CD1c-positive myeloid dendritic cell (primary cell): ENCODE measurements at regions not wholly inside any gene's neighbourhood (a gene's known extent, or its start where the extent isn't known, plus 50 kb on each side); places are given as distances from the start of the nearest gene placed in this dataset.
A peak's percentile ranks its signal among the peaks of the same experiment; 100 is the strongest.

Experiments
- DNase-seq: peaks from one replicate; pipeline ENCODE4 v3.0.0-alpha.2; 2016; ENCODE audit errors: extremely low spot score

GRCh38 chr9:84125046-84125445 is 144.4 kb downstream of the RMI1 start:
- no peak for DNase-seq

- DNase-seq: no peak
Observed at GRCh38 chr9:84129529-84129928, 148.9 kb downstream of the RMI1 start.

- DNase-seq: no peak
Observed at GRCh38 chr9:84136119-84136868, 155.7 kb downstream of the RMI1 start.

GRCh38 chr9:84137968-84138367 is 157.4 kb downstream of the RMI1 start:
- no peak for DNase-seq

- no peak for DNase-seq
Observed at GRCh38 chr9:84138541-84138940, 157.9 kb downstream of the RMI1 start.

- DNase-seq: peak; percentile 15
Observed at GRCh38 chr9:84139296-84140070, 158.9 kb downstream of the RMI1 start.

- peak; percentile 34 for DNase-seq
Observed at GRCh38 chr9:84140535-84141101, 160.0 kb downstream of the RMI1 start.

GRCh38 chr9:84141741-84142370 is 161.3 kb downstream of the RMI1 start:
- DNase-seq: no peak

- no peak for DNase-seq
Observed at GRCh38 chr9:84145031-84145430, 164.4 kb downstream of the RMI1 start.

GRCh38 chr9:84145780-84146179 is 165.2 kb downstream of the RMI1 start:
- no peak for DNase-seq

- DNase-seq: no peak
Observed at GRCh38 chr9:84146893-84147710, 166.5 kb downstream of the RMI1 start.

- DNase-seq: no peak
Observed at GRCh38 chr9:84151236-84151635, 170.6 kb downstream of the RMI1 start.

GRCh38 chr9:84151640-84152039 is 171.0 kb downstream of the RMI1 start:
- DNase-seq: no peak

GRCh38 chr9:84152204-84152603 is 171.6 kb downstream of the RMI1 start:
- DNase-seq: no peak

- no peak for DNase-seq
Observed at GRCh38 chr9:84153885-84154284, 173.3 kb downstream of the RMI1 start.

- no peak for DNase-seq
Observed at GRCh38 chr9:84154320-84154719, 173.7 kb downstream of the RMI1 start.

GRCh38 chr9:84163052-84163650 is 177.4 kb downstream of the SLC28A3 start:
- DNase-seq: no peak

GRCh38 chr9:84166891-84167290 is 173.7 kb downstream of the SLC28A3 start:
- no peak for DNase-seq

GRCh38 chr9:84169240-84169639 is 171.3 kb downstream of the SLC28A3 start:
- no peak for DNase-seq

GRCh38 chr9:84170521-84171141 is 169.9 kb downstream of the SLC28A3 start:
- no peak for DNase-seq

GRCh38 chr9:84173961-84174360 is 166.6 kb downstream of the SLC28A3 start:
- DNase-seq: no peak
